ENCODE measurements at regions not wholly inside any gene's neighbourhood (a gene's known extent, or its start where the extent isn't known, plus 50 kb on each side); places are given as distances from the start of the nearest gene placed in this dataset.
A peak's percentile ranks its signal among the peaks of the same experiment; 100 is the strongest.

- WGBS (ENCODE audit: low lambda C conversion rate), result 46% methylated on average over 7 of the region's 7 CpGs
- no peaks in the 10 kb centered on the region for H3K79me2 ChIP-seq (ENCODE audit: insufficient read depth)
- TF ChIP-seq, protein P1, sequence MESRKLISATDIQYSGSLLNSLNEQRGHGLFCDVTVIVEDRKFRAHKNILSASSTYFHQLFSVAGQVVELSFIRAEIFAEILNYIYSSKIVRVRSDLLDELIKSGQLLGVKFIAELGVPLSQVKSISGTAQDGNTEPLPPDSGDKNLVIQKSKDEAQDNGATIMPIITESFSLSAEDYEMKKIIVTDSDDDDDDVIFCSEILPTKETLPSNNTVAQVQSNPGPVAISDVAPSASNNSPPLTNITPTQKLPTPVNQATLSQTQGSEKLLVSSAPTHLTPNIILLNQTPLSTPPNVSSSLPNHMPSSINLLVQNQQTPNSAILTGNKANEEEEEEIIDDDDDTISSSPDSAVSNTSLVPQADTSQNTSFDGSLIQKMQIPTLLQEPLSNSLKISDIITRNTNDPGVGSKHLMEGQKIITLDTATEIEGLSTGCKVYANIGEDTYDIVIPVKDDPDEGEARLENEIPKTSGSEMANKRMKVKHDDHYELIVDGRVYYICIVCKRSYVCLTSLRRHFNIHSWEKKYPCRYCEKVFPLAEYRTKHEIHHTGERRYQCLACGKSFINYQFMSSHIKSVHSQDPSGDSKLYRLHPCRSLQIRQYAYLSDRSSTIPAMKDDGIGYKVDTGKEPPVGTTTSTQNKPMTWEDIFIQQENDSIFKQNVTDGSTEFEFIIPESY (IDR thresholded peaks at IDR 0.05; ENCODE audit: borderline replicate concordance, low read depth), result no peak
- TF ChIP-seq TCF12 (IDR thresholded peaks at IDR 0.05) (peak; percentile 57), POLR2AphosphoS5 (IDR thresholded peaks at IDR 0.05; ENCODE audit: low read depth, low read length) (no peak), IRF3 (IDR thresholded peaks at IDR 0.05; ENCODE audit: low read depth, low read length) (no peak), FOSL2 (IDR thresholded peaks at IDR 0.05; ENCODE audit: borderline replicate concordance, low read depth) (peak; percentile 7; the same call in 1 of the 2 replicates), EZH2phosphoT487 (IDR thresholded peaks at IDR 0.05; ENCODE audit: borderline replicate concordance, low read depth) (no peak), NFIC (IDR thresholded peaks at IDR 0.05; ENCODE audit: borderline replicate concordance) (no peak), USF1 (IDR thresholded peaks at IDR 0.05; ENCODE audit: borderline replicate concordance, low read depth) (no peak), RCOR1 (IDR thresholded peaks at IDR 0.05; ENCODE audit: low read length) (no peak), TEAD4 (IDR thresholded peaks at IDR 0.05; ENCODE audit: borderline replicate concordance, insufficient read depth) (no peak), FOXM1 (IDR thresholded peaks at IDR 0.05; ENCODE audit: low read depth) (no peak), ELF1 (IDR thresholded peaks at IDR 0.05) (no peak), REST (IDR thresholded peaks at IDR 0.05; ENCODE audit: low read depth, low read length) (no peak), SIN3A (IDR thresholded peaks at IDR 0.05; ENCODE audit: borderline replicate concordance, low read depth, low read length) (no peak), FOXJ3 (CRISPR knock-in tag; IDR thresholded peaks at IDR 0.05) (no peak), RXRA (IDR thresholded peaks at IDR 0.05; ENCODE audit: borderline replicate concordance, low read depth) (no peak), EP300 (IDR thresholded peaks at IDR 0.05; ENCODE audit: borderline replicate concordance in 1 of 2, low read depth in 1 of 2, low read length in 1 of 2) (no peak), RAD21 (IDR thresholded peaks at IDR 0.05; ENCODE audit: low read length) (no peak), MXI1 (IDR thresholded peaks at IDR 0.05; ENCODE audit: low read depth, low read length) (no peak), RFX5 (IDR thresholded peaks at IDR 0.05; ENCODE audit: low read length) (no peak), CHD2 (IDR thresholded peaks at IDR 0.05; ENCODE audit: low read length, partially characterized antibody) (no peak)
- TF ChIP-seq, protein P2, sequence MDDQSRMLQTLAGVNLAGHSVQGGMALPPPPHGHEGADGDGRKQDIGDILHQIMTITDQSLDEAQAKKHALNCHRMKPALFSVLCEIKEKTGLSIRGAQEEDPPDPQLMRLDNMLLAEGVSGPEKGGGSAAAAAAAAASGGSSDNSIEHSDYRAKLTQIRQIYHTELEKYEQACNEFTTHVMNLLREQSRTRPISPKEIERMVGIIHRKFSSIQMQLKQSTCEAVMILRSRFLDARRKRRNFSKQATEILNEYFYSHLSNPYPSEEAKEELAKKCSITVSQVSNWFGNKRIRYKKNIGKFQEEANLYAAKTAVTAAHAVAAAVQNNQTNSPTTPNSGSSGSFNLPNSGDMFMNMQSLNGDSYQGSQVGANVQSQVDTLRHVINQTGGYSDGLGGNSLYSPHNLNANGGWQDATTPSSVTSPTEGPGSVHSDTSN (IDR thresholded peaks at IDR 0.05), result peak; percentile 27; the same call in 1 of the 2 replicates
- TF ChIP-seq, protein P3, sequence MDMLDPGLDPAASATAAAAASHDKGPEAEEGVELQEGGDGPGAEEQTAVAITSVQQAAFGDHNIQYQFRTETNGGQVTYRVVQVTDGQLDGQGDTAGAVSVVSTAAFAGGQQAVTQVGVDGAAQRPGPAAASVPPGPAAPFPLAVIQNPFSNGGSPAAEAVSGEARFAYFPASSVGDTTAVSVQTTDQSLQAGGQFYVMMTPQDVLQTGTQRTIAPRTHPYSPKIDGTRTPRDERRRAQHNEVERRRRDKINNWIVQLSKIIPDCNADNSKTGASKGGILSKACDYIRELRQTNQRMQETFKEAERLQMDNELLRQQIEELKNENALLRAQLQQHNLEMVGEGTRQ (IDR thresholded peaks at IDR 0.05; ENCODE audit: borderline replicate concordance, low read depth, low read length), result no peak
Observed at GRCh38 chr4:143286701-143287571, 49.7 kb upstream of the GAB1 start.

More at GRCh38 chr4:143286701-143287571, 49.7 kb upstream of the GAB1 start:
- ChIA-PET CTCF (interaction anchor here (0.7 kb wide), 1 partner anchor 16 kb away, joined by 3 read pairs; no protein-coding TSS in a partner anchor), POLR2A (no interaction called here)
- Histone ChIP-seq H3K9me2 (no peaks in the 10 kb centered on the region), H3K36me3 (replicated peaks in 1 of 2; ENCODE audit: control insufficient read depth in 1 of 2, insufficient read depth in 2 of 2, low read length in 1 of 2) (no peaks in the 10 kb centered on the region), H3K4me2 (peak overlapping the region; percentile 60; the same call in 1 of the 2 replicates), H4K20me1 (ENCODE audit: insufficient read depth) (no peaks in the 10 kb centered on the region), H3K27ac (ENCODE audit: low read depth in 2 of 2, low read length in 1 of 2) (peak overlapping the region; percentile 84 to 93), H3K4me1 (ENCODE audit: control insufficient read depth in 1 of 2, insufficient read depth in 2 of 2, low read depth in 1 of 2, low read length in 1 of 2) (peaks cover 6 to 21% of the 10 kb centered on the region in 2 experiments), H3F3A (replicated peaks; ENCODE audit: insufficient read depth) (peaks cover 17% of the 10 kb centered on the region), H3K27me3 (ENCODE audit: insufficient read depth) (no peaks in the 10 kb centered on the region), H3K4me3 (ENCODE audit: low read depth in 2 of 2, low read length in 1 of 2) (0 out of 4 replicates have a peak overlapping the region, but pooled peaks of 1 of the 2 experiments have one; percentile 12), H3K9ac (peak overlapping the region; percentile 35; the same call in 1 of the 2 replicates), H3K9me3 (no peaks in the 10 kb centered on the region), H2AFZ (ENCODE audit: low read depth) (peak overlapping the region; percentile 82; the same call in 1 of the 2 replicates)
- no peak for DNase-seq

All from SK-N-SH (cell line).